Ascending aorta (tissue), 2 donors: ENCODE measurements at regions not wholly inside any gene's neighbourhood (a gene's known extent, or its start where the extent isn't known, plus 50 kb on each side); places are given as distances from the start of the nearest gene placed in this dataset.

Experiments
- DNase-seq, 2 donors: peaks; one replicate each; pipeline ENCODE4 v3.0.0-alpha.2; 2019; ENCODE audit warnings: low spot score in 2 of 2
- H3K27ac ChIP-seq, 2 donors: fragments of 200-600 bp; sonication (generic); one replicate each; pipeline ENCODE4 v1.5.1; 2016 to 2017; ENCODE audit warnings: mild to moderate bottlenecking in 1 of 2
- H3K27me3 ChIP-seq: fragments of 200-600 bp; sonication (generic); one replicate; pipeline ENCODE4 v1.5.1; 2017
- H3K36me3 ChIP-seq, 2 donors: fragments of 200-600 bp; sonication (generic); one replicate each; pipeline ENCODE4 v1.5.1; 2016
- H3K4me1 ChIP-seq, 2 donors: fragments of 200-600 bp; sonication (generic); one replicate each; pipeline ENCODE4 v1.5.1; 2016 to 2017; ENCODE audit warnings: mild to moderate bottlenecking in 1 of 2
- H3K4me3 ChIP-seq, 2 donors: fragments of 200-600 bp; sonication (generic); one replicate each; pipeline ENCODE4 v1.5.1; 2016 to 2017; ENCODE audit warnings: mild to moderate bottlenecking in 1 of 2
- H3K9me3 ChIP-seq, 2 donors: fragments of 200-600 bp; sonication (generic); one replicate each; pipeline ENCODE4 v1.5.1; 2016
- CTCF ChIP-seq, 3 experiments: fragments of 200-600 bp in 2 of 3; fragments of 450-650 bp in 1 of 3; sonication (generic) in 2 of 3; IDR thresholded peaks; one replicate each; pipeline ENCODE4 v1.5.1; 2016 to 2019; ENCODE audit warnings: antibody characterized with exemption in 3 of 3, mild to moderate bottlenecking in 1 of 3, moderate library complexity in 1 of 3
- intact Hi-C: fragments of 100-400 bp; cut with DNase I; formaldehyde crosslinking; loops from one replicate; pipeline ENCODE4 v1.15.1; 2023

GRCh38 chr2:157971702-157972101 is 95.6 kb upstream of the ACVR1 start:
- H3K9me3 ChIP-seq, result no peaks in the 10 kb centered on the region
- H3K36me3 ChIP-seq, result no peaks in the 10 kb centered on the region
- no peak for TF ChIP-seq CTCF (IDR thresholded peaks at IDR 0.05)
- no peaks in the 10 kb centered on the region for H3K4me1 ChIP-seq
- intact Hi-C loops, result no loop called here
- no peak overlapping the region for H3K4me3 ChIP-seq
- H3K27ac ChIP-seq, result no peak overlapping the region
- no peaks in the 10 kb centered on the region for H3K27me3 ChIP-seq
- DNase-seq, result no peak

GRCh38 chr2:157967856-157968255 is 91.7 kb upstream of the ACVR1 start:
- Histone ChIP-seq H3K4me1 (no peaks in the 10 kb centered on the region), H3K9me3 (no peaks in the 10 kb centered on the region), H3K36me3 (no peaks in the 10 kb centered on the region), H3K27me3 (no peaks in the 10 kb centered on the region), H3K27ac (no peak overlapping the region), H3K4me3 (no peak overlapping the region)
- no peak for DNase-seq
- no peak for TF ChIP-seq CTCF (IDR thresholded peaks at IDR 0.05)
- intact Hi-C loops, result no loop called here

- intact Hi-C loops, result no loop called here
- Histone ChIP-seq H3K36me3 (no peaks in the 10 kb centered on the region), H3K27ac (no peak overlapping the region), H3K27me3 (no peaks in the 10 kb centered on the region), H3K4me3 (no peak overlapping the region), H3K4me1 (no peaks in the 10 kb centered on the region), H3K9me3 (peaks cover 0 to 10% of the 10 kb centered on the region in 2 donors)
- no peak for DNase-seq
- TF ChIP-seq CTCF (IDR thresholded peaks at IDR 0.05), result no peak
Measured at GRCh38 chr2:157959249-157959648, 83.1 kb upstream of the ACVR1 start.

GRCh38 chr2:157957596-157957995 is 81.5 kb upstream of the ACVR1 start:
- Histone ChIP-seq H3K27me3 (no peaks in the 10 kb centered on the region), H3K36me3 (no peaks in the 10 kb centered on the region), H3K4me1 (no peaks in the 10 kb centered on the region), H3K9me3 (peaks cover 0 to 10% of the 10 kb centered on the region in 2 donors), H3K4me3 (no peak overlapping the region), H3K27ac (no peak overlapping the region)
- intact Hi-C loops, result no loop called here
- no peak for TF ChIP-seq CTCF (IDR thresholded peaks at IDR 0.05)
- no peak for DNase-seq

GRCh38 chr2:157952558-157952957 is 76.4 kb upstream of the ACVR1 start:
- H3K27me3 ChIP-seq, result no peaks in the 10 kb centered on the region
- intact Hi-C loops, result no loop called here
- no peak for TF ChIP-seq CTCF (IDR thresholded peaks at IDR 0.05)
- no peak overlapping the region for H3K27ac ChIP-seq
- no peak overlapping the region for H3K4me3 ChIP-seq
- no peaks in the 10 kb centered on the region for H3K36me3 ChIP-seq
- no peak for DNase-seq
- peaks cover 0 to 5% of the 10 kb centered on the region in 2 donors for H3K9me3 ChIP-seq
- H3K4me1 ChIP-seq, result no peaks in the 10 kb centered on the region

- intact Hi-C loops, result no loop called here
- no peaks in the 10 kb centered on the region for H3K36me3 ChIP-seq
- no peak for DNase-seq
- H3K9me3 ChIP-seq, result no peaks in the 10 kb centered on the region
- no peaks in the 10 kb centered on the region for H3K4me1 ChIP-seq
- no peaks in the 10 kb centered on the region for H3K27me3 ChIP-seq
- no peak overlapping the region for H3K4me3 ChIP-seq
- no peak overlapping the region for H3K27ac ChIP-seq
- no peak for TF ChIP-seq CTCF (IDR thresholded peaks at IDR 0.05)
Measured at GRCh38 chr2:157948856-157949255, 72.7 kb upstream of the ACVR1 start.
